Neural cell (in vitro differentiated cells): ENCODE measurements at regions not wholly inside any gene's neighbourhood (a gene's known extent, or its start where the extent isn't known, plus 50 kb on each side); places are given as distances from the start of the nearest gene placed in this dataset.

Source experiments
- CTCF ChIP-seq: fragments of 450-650 bp; IDR thresholded peaks from 2 replicates; pipeline ENCODE4 v1.5.1; 2014; ENCODE audit warnings: antibody characterized with exemption, mild to moderate bottlenecking, moderate library complexity; ENCODE audit not compliant: poor library complexity, severe bottlenecking
- POLR2AphosphoS5 ChIP-seq: IDR thresholded peaks from 2 replicates; pipeline ENCODE4 v1.6.1; 2012
- REST ChIP-seq: IDR thresholded peaks from 2 replicates; pipeline ENCODE4 v1.6.1; 2012; ENCODE audit warnings: borderline replicate concordance

- TF ChIP-seq CTCF (no peak), REST (no peak), POLR2AphosphoS5 (no peak)
Observed at GRCh38 chr4:141402712-141403111, 182.0 kb downstream of the ZNF330 start.
